Heart left ventricle (tissue), 16 donors: ENCODE measurements at regions not wholly inside any gene's neighbourhood (a gene's known extent, or its start where the extent isn't known, plus 50 kb on each side); places are given as distances from the start of the nearest gene placed in this dataset.
"Not testable (repeated sequence)": the region's sequence is repeated elsewhere in the genome, so short reads cannot be mapped to it uniquely, and the experiment has no call there.

Experiments used
- ATAC-seq, 4 donors: fragments of 200-7000 bp; cut with Tn5 transposase; one replicate each; pipeline ENCODE4 v1.9.1; 2020 to 2022; ENCODE audit warnings: moderate library complexity in 4 of 4, mild to moderate bottlenecking in 3 of 4, moderate number of reproducible peaks in 1 of 4
- DNase-seq, 5 donors: peaks; one replicate each; pipeline ENCODE4 v3.0.0-alpha.2; 2020
- H3K27ac ChIP-seq, 12 donors: fragments of 200-600 bp; sonication (generic) in 4 of 12; one replicate each; pipeline versions ENCODE4 v1.5.0 to v1.8.0; 2016 to 2022; ENCODE audit warnings: mild to moderate bottlenecking in 2 of 12
- H3K27me3 ChIP-seq, 9 donors: fragments of 200-600 bp; sonication (generic) in 2 of 9; one replicate each; pipeline versions ENCODE4 v1.5.1 to v1.8.0; 2016 to 2022; ENCODE audit warnings: mild to moderate bottlenecking in 3 of 9
- H3K36me3 ChIP-seq, 9 donors: fragments of 200-600 bp; sonication (generic) in 2 of 9; one replicate each; pipeline versions ENCODE4 v1.5.0 to v1.8.0; 2018 to 2022; ENCODE audit warnings: mild to moderate bottlenecking in 2 of 9
- H3K4me1 ChIP-seq, 12 donors: fragments of 200-600 bp; sonication (generic) in 4 of 12; one replicate each; pipeline versions ENCODE4 v1.5.0 to v1.8.0; 2016 to 2022; ENCODE audit warnings: mild to moderate bottlenecking in 3 of 12
- H3K4me3 ChIP-seq, 12 donors: fragments of 200-600 bp; sonication (generic) in 4 of 12; one replicate each; pipeline versions ENCODE4 v1.5.0 to v1.8.0; 2017 to 2022; ENCODE audit warnings: mild to moderate bottlenecking in 9 of 12, moderate library complexity in 4 of 12
- H3K9me3 ChIP-seq, 12 donors: fragments of 200-600 bp; sonication (generic) in 4 of 12; one replicate each; pipeline versions ENCODE4 v1.5.0 to v1.8.0; 2016 to 2022; ENCODE audit warnings: mild to moderate bottlenecking in 1 of 12
- POLR2A ChIP-seq, 2 donors: fragments of 450-650 bp; IDR thresholded peaks; one replicate each; pipeline ENCODE4 v1.6.1; 2017; ENCODE audit warnings: antibody characterized with exemption in 2 of 2, mild to moderate bottlenecking in 2 of 2, moderate library complexity in 2 of 2
- WGBS, 4 donors: extraction: QIAGEN DNeasy Blood & Tissue Kit in 2 of 4; methylation state at CpG; one replicate each; pipeline versions ENCODE4 v1.1.5 to v1.1.7; 2013 to 2018; 5-methylcytosine and 5-hydroxymethylcytosine counted together
- intact Hi-C, 10 donors: fragments of 100-400 bp; cut with DNase I; formaldehyde crosslinking; loops; one replicate each; pipeline versions ENCODE4 v1.11.1 to v1.14.2; 2022
- TF ChIP-seq, protein P1 (sequence below), 12 donors: fragments of 200-600 bp; sonication (generic) in 4 of 12; IDR thresholded peaks; one replicate each; pipeline versions ENCODE4 v1.5.0 to v1.8.0; 2018 to 2022; ENCODE audit warnings: antibody characterized with exemption in 12 of 12, mild to moderate bottlenecking in 5 of 12
- donor health status: ischemic (EF 13 %, LVEDD 7.1; RV severe dilation, severe dysfunction).
- donor health status: healthy with polysubstance abuse.
- donor health status: DM: no; HTN: yes; CAD: no.
- donor health status: DM: no; HTN: no; CAD: no.
- donor health status: ischemic (EF 25% LVEDD 6.9; RV normal size, moderate dysfunction).
- donor health status: ischemic (EF 25% LVEDD 5.7; RV mildly dilated, moderate dysfunction).
- donor health status: healthy.
- donor health status: DM: yes; HTN: yes; CAD: no.
- donor health status: ischemic (EF 35%, LVEDD 5.7; RV mildly dilated, moderate dysfunction).
- donor health status: nonischemic (EF 11% LVEDD 7.7; RV severe dilation, severe dysfunction).
- donor health status: DM: yes; HTN: yes; CAD: no.
- donor health status: PGD.
- donor health status: ischemic (EF 29% LVEDD 5.4; RV normal size, mild dysfunction).
- donor health status: nonischemic (EF 23%, LVEDD 6.1; RV moderate dilation, normal function).

DNA sequence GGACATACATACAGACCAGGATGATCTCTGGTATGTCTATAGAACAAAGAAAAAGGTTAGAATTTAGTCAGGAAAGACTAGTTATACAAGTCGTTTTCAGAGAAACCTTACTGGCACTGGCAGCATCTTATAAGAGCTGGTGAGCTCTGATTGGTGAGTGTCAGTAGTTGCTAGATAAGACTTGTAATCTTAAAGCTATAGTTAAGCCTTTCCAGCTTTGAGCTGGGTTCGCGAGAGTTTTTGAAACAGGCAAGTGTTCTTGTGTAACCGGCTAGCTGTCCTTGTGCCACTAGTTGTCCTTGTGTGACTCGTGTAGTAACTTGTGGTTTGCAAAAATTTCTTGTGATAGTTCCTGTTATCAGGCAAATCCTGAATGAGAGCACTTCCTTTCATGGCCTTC lies 740.9 kb downstream of the GALC start:
- Histone ChIP-seq H3K4me3 (no peak overlapping the region), H3K9me3 (peaks cover 0 to 8% (median 0%) of the 10 kb centered on the region in 12 donors), H3K36me3 (no peaks in the 10 kb centered on the region), H3K4me1 (peaks cover 0 to 6% (median 0%) of the 10 kb centered on the region in 12 donors), H3K27me3 (no peaks in the 10 kb centered on the region), H3K27ac (no peak overlapping the region)
- DNase-seq: no peak
- intact Hi-C loops: no loop called here
- no peak for TF ChIP-seq POLR2A (IDR thresholded peaks at IDR 0.05)
- TF ChIP-seq, protein P1, sequence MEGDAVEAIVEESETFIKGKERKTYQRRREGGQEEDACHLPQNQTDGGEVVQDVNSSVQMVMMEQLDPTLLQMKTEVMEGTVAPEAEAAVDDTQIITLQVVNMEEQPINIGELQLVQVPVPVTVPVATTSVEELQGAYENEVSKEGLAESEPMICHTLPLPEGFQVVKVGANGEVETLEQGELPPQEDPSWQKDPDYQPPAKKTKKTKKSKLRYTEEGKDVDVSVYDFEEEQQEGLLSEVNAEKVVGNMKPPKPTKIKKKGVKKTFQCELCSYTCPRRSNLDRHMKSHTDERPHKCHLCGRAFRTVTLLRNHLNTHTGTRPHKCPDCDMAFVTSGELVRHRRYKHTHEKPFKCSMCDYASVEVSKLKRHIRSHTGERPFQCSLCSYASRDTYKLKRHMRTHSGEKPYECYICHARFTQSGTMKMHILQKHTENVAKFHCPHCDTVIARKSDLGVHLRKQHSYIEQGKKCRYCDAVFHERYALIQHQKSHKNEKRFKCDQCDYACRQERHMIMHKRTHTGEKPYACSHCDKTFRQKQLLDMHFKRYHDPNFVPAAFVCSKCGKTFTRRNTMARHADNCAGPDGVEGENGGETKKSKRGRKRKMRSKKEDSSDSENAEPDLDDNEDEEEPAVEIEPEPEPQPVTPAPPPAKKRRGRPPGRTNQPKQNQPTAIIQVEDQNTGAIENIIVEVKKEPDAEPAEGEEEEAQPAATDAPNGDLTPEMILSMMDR (IDR thresholded peaks at IDR 0.05): no peak
- ATAC-seq: no peak
- 41 to 53% (median 51%) methylated on average over 5 of the region's 5 CpGs for WGBS, 4 donors

DNA sequence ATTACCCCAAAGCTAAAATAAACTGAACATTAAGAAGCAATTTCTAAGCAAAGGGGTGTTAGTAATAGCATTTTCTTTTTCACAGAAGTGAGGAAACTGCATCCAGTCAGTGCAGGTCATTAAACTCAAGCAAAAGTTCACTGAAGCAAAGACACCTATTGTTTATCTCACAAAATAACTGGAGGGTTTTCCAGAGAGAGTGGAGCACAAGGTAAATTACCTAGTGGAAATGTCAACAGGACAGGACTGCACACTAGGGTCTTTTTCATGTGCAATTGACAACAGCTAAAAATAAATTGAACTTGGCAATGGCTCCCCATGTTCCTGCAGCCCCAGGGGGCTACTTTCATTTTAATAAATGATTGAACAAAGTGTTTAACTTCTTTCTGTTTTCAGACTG lies 742.0 kb downstream of the GALC start:
- TF ChIP-seq, protein P1 (IDR thresholded peaks at IDR 0.05): no peak
- no peak for TF ChIP-seq POLR2A (IDR thresholded peaks at IDR 0.05)
- no peak for ATAC-seq
- Histone ChIP-seq H3K36me3 (no peaks in the 10 kb centered on the region), H3K4me1 (peaks cover 0 to 6% (median 0%) of the 10 kb centered on the region in 12 donors), H3K27ac (no peak overlapping the region), H3K4me3 (no peak overlapping the region), H3K27me3 (no peaks in the 10 kb centered on the region), H3K9me3 (peaks cover 0 to 15% (median 4%) of the 10 kb centered on the region in 12 donors)
- intact Hi-C loops: no loop called here
- no peak for DNase-seq

DNA sequence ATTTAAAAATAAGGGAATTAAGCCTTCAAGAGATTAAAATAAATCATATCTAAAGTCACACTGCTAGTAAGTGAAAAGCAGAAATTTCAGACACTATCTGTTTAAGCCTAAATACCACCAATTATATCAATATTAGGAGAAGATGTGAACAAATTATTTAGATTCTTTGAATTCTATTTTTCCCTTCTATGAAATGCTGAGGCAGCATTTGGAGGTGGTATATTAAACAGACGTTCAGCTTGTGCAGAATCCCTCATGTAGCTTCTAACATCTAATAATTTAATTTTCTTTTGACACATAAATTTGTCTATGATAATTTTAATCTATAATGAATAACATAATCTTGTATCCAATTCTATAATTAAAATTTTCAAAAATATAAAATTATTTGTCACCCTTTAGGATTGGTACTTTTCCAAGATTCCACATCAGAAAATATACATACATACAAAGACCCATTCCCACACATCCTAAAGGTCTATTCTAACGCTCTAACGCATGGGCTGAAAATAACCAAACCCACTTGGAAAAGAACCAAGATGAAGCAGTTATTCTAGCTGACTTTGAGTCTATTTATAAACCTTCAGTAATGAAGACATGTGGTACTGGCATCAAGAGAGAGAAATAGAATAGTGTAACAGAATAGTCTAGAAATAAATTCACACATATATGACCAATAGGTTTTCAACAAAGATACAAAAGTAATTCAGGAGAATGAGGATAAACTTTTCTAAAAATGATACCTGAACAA lies 751.8 kb downstream of the GALC start:
- TF ChIP-seq, protein P1 (IDR thresholded peaks at IDR 0.05): no peak
- TF ChIP-seq POLR2A (IDR thresholded peaks at IDR 0.05): no peak
- Histone ChIP-seq H3K4me1 (peaks cover 0 to 8% (median 2%) of the 10 kb centered on the region in 12 donors), H3K4me3 (no peak overlapping the region), H3K9me3 (peaks cover 0 to under 1% (median 0%) of the 10 kb centered on the region in 12 donors), H3K27me3 (no peaks in the 10 kb centered on the region), H3K36me3 (no peaks in the 10 kb centered on the region), H3K27ac (no peak overlapping the region)
- DNase-seq (no peak), ATAC-seq (peak; percentile 78 to 95 (median 90))
- intact Hi-C loops: no loop called here
- 21 to 27% (median 26%) methylated on average over 3 of the region's 3 CpGs for WGBS, 4 donors

DNA sequence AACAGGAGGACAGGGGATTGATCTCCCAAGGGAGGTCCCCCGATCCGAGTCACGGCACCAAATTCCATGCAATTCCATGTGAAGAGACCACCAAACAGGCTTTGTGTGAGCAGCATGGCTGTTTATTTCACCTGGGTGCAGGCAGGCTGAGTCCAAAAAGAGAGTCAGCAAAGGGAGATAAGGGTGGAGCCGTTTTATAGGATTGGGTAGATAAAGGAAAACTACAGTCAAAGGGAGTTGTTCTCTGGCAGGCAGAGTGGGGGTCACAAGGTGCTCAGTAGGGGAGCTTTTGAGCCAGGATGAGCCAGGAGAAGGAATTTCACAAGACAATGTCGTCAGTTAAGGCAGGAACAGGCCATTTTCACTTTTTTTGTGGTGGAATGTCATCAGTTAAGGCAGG lies 752.7 kb downstream of the GALC start:
- not testable (repeated sequence) for ATAC-seq, H3K4me1 ChIP-seq
- WGBS, 4 donors: 50 to 62% (median 55%) methylated on average over 5 of the region's 5 CpGs

More for the DNA sequence above, 752.7 kb downstream of the GALC start:
- H3K27ac ChIP-seq, DNase-seq, intact Hi-C loops, H3K27me3 ChIP-seq, H3K36me3 ChIP-seq, H3K4me3 ChIP-seq, H3K9me3 ChIP-seq: not testable (repeated sequence)
